ENCODE measurements at regions not wholly inside any gene's neighbourhood (a gene's known extent, or its start where the extent isn't known, plus 50 kb on each side); places are given as distances from the start of the nearest gene placed in this dataset.

- no peaks in the 10 kb centered on the region for H3K9me3 ChIP-seq (ENCODE audit: control insufficient read depth, insufficient read depth, low read length)
- peaks cover 13 to 17% of the 10 kb centered on the region in 2 donors for H3K27me3 Mint-ChIP-seq (ENCODE audit: low read depth in 2 of 2)
- H3K4me3 ChIP-seq (ENCODE audit: low read length), result no peak overlapping the region
- H3K4me3 Mint-ChIP-seq, result no peak overlapping the region
- no peak overlapping the region for H3K27ac Mint-ChIP-seq
- DNase-seq (no peak), ATAC-seq (no peak)
- H3K9me3 Mint-ChIP-seq, result no peaks in the 10 kb centered on the region
- no peaks in the 10 kb centered on the region for H3K36me3 ChIP-seq (ENCODE audit: control insufficient read depth, insufficient read depth, low read length)
- H3K4me1 Mint-ChIP-seq, result peaks cover 0 to 5% of the 10 kb centered on the region in 2 donors
- TF ChIP-seq CTCF (IDR thresholded peaks at IDR 0.05), result no peak
- no peaks in the 10 kb centered on the region for H3K27me3 ChIP-seq (ENCODE audit: control insufficient read depth, insufficient read depth, low read length)
- intact Hi-C loops (cut with micrococcal nuclease), result no loop called here
- no peaks in the 10 kb centered on the region for H3K36me3 Mint-ChIP-seq
- no peak overlapping the region for H3K27ac ChIP-seq (ENCODE audit: low read length)
- 73% methylated on average over 4 of the region's 4 CpGs for WGBS (ENCODE audit: insufficient coverage)
- no peaks in the 10 kb centered on the region for H3K4me1 ChIP-seq (ENCODE audit: control insufficient read depth, insufficient read depth, low read length)
These were observed 414.5 kb downstream of the SOX9 start for GRCh38 chr17:72535346-72535745.

- Histone ChIP-seq H3K4me1 (ENCODE audit: control insufficient read depth, insufficient read depth, low read length) (no peaks in the 10 kb centered on the region), H3K4me3 (ENCODE audit: low read length) (no peak overlapping the region), H3K36me3 (ENCODE audit: control insufficient read depth, insufficient read depth, low read length) (no peaks in the 10 kb centered on the region), H3K9me3 (ENCODE audit: control insufficient read depth, insufficient read depth, low read length) (no peaks in the 10 kb centered on the region), H3K27ac (ENCODE audit: low read length) (no peak overlapping the region), H3K27me3 (ENCODE audit: control insufficient read depth, insufficient read depth, low read length) (no peaks in the 10 kb centered on the region)
- Mint-ChIP-seq H3K36me3 (no peaks in the 10 kb centered on the region), H3K4me3 (no peak overlapping the region), H3K9me3 (no peaks in the 10 kb centered on the region), H3K27me3 (ENCODE audit: low read depth in 2 of 2) (peaks cover 13 to 17% of the 10 kb centered on the region in 2 donors), H3K27ac (no peak overlapping the region), H3K4me1 (peaks cover 0 to 5% of the 10 kb centered on the region in 2 donors)
- TF ChIP-seq CTCF (IDR thresholded peaks at IDR 0.05), result no peak
- DNase-seq (no peak), ATAC-seq (no peak)
- 85% methylated on average over 5 of the region's 5 CpGs for WGBS (ENCODE audit: insufficient coverage)
- intact Hi-C loops (cut with micrococcal nuclease), result no loop called here
These were observed 415.0 kb downstream of the SOX9 start for GRCh38 chr17:72535779-72536178.

GRCh38 chr17:72536788-72537187 is 416.0 kb downstream of the SOX9 start:
- H3K36me3 ChIP-seq (ENCODE audit: control insufficient read depth, insufficient read depth, low read length), result no peaks in the 10 kb centered on the region
- no peaks in the 10 kb centered on the region for H3K36me3 Mint-ChIP-seq
- TF ChIP-seq CTCF (IDR thresholded peaks at IDR 0.05), result no peak
- H3K27me3 Mint-ChIP-seq (ENCODE audit: low read depth in 2 of 2), result peaks cover 13 to 20% of the 10 kb centered on the region in 2 donors
- no peaks in the 10 kb centered on the region for H3K9me3 ChIP-seq (ENCODE audit: control insufficient read depth, insufficient read depth, low read length)
- no peak overlapping the region for H3K4me3 Mint-ChIP-seq
- intact Hi-C loops (cut with micrococcal nuclease), result no loop called here
- H3K4me1 Mint-ChIP-seq, result peaks cover 0 to 5% of the 10 kb centered on the region in 2 donors
- no peak overlapping the region for H3K4me3 ChIP-seq (ENCODE audit: low read length)
- ATAC-seq, result no peak
- H3K4me1 ChIP-seq (ENCODE audit: control insufficient read depth, insufficient read depth, low read length), result no peaks in the 10 kb centered on the region
- no peak for DNase-seq
- H3K27me3 ChIP-seq (ENCODE audit: control insufficient read depth, insufficient read depth, low read length), result no peaks in the 10 kb centered on the region
- 82% methylated on average over 9 of the region's 9 CpGs for WGBS (ENCODE audit: insufficient coverage)
- H3K27ac Mint-ChIP-seq, result no peak overlapping the region
- no peak overlapping the region for H3K27ac ChIP-seq (ENCODE audit: low read length)
- no peaks in the 10 kb centered on the region for H3K9me3 Mint-ChIP-seq

- WGBS (ENCODE audit: insufficient coverage), result 93% methylated on average over 5 of the region's 5 CpGs
- no peaks in the 10 kb centered on the region for H3K4me1 ChIP-seq (ENCODE audit: control insufficient read depth, insufficient read depth, low read length)
- H3K4me3 Mint-ChIP-seq, result no peak overlapping the region
These were observed 417.6 kb downstream of the SOX9 start for GRCh38 chr17:72538443-72538842.

More at GRCh38 chr17:72538443-72538842, 417.6 kb downstream of the SOX9 start:
- Mint-ChIP-seq H3K27ac (no peak overlapping the region), H3K27me3 (ENCODE audit: low read depth in 2 of 2) (peaks cover 13 to 18% of the 10 kb centered on the region in 2 donors), H3K36me3 (no peaks in the 10 kb centered on the region), H3K4me1 (peaks cover 0 to 5% of the 10 kb centered on the region in 2 donors), H3K9me3 (no peaks in the 10 kb centered on the region)
- no peaks in the 10 kb centered on the region for H3K36me3 ChIP-seq (ENCODE audit: control insufficient read depth, insufficient read depth, low read length)
- intact Hi-C loops (cut with micrococcal nuclease), result no loop called here
- no peak for TF ChIP-seq CTCF (IDR thresholded peaks at IDR 0.05)
- H3K9me3 ChIP-seq (ENCODE audit: control insufficient read depth, insufficient read depth, low read length), result no peaks in the 10 kb centered on the region
- H3K4me3 ChIP-seq (ENCODE audit: low read length), result no peak overlapping the region
- H3K27ac ChIP-seq (ENCODE audit: low read length), result no peak overlapping the region
- DNase-seq, result no peak
- no peaks in the 10 kb centered on the region for H3K27me3 ChIP-seq (ENCODE audit: control insufficient read depth, insufficient read depth, low read length)
- no peak for ATAC-seq

All from natural killer cell (primary cell).